ENCODE measurements at regions not wholly inside any gene's neighbourhood (a gene's known extent, or its start where the extent isn't known, plus 50 kb on each side); places are given as distances from the start of the nearest gene placed in this dataset.
"Not testable (repeated sequence)": the region's sequence is repeated elsewhere in the genome, so short reads cannot be mapped to it uniquely, and the experiment has no call there.

DNA sequence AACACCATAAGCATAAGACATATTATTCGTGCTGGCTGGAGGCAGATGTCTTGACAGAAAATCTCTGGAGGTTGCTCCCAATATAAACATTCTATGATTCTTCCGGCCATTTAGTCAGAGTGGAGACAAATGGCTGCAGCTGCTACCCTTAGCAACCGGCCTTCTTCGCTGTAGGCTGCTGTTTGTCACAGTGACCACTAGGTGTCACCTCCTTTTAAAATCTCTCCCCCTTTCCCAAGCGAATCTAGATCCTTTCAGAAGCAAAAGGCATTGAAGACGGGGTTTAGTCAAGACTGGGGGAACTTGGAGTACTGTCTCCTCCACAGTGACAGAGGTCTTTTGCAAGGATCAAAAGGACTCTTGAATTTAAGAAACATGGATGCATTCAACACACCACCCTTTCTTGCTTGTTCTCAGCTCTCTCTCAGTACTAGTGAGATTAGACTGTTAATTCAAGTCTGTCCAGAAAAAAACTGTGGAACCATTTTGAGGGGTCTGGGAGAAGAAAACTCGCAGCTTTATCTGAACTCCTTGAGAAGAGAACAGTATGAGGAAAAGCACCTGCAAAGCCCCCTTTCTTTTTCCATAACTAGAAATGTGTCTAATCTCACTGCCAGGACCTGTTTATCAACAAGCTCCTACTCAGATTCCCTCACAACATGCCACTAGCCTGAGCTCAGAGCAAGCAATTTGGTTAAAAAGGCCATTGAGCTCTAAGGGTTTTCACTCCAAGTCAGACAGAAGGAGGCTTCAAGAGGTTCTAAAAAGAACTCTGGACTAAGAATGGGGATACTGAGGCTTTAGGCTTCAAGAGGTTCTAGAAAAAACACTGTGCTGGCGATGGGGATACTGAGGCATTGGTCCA, 408.3 kb upstream of the PLXNA2 start:
- DNase-seq: no peak

DNA sequence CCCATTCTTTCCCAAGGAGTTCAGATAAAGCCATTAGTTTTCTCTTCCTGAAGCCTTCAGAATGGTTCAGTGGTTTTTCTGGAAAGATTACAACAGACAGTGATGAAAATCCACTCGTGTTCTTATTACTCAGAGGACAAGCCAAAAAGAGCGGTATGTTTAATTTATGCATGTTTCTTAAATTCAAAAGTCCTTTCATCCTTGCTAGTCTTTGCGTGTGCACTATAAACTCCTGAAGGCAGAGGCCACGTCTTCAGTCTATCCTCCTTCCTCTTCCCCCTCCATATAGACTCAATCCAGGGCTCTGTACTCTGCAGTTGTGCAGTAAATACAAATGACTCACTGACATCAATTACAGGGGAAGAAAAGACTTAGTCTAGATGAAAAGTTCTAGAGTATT, 409.2 kb upstream of the PLXNA2 start:
- no peak for DNase-seq

DNA sequence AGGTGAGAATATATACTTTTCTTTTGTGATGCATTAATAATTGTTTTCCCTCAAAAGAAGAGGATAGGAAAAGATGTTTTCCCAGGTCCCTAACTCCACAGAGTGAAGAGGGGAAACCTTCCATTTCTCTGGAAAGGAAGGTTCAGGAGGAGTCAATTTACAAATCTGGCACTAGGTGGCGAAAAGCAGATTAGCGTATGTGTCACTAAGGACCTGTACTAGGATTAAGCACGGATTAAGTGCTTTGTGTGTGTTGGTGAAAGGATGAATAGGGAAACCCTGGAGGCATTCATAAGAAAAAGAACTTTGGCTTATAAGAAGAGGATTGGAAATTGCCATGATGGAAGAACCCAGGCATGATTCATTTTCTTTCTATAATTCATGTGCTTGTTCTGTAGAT, 410.1 kb upstream of the PLXNA2 start:
- no peak for DNase-seq

DNA sequence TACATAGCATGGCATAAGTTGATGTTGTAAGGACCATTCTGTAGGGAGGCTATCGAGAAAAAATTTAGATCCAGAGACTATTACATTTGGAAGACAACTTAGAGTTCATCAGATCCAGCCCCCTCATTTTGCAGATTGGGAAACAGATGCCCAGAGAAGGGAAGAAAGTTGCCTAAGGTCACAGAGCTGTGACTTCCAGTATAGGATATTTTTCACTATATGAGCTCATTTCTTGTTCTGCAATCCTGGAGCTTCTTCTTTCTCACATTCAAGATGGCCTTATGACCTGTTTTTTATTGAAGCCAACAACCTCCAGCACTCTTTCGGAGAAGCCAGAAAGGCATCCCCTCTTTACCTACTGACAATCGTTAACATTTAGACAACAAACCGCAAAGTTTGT, 421.8 kb upstream of the PLXNA2 start:
- DNase-seq: no peak

DNA sequence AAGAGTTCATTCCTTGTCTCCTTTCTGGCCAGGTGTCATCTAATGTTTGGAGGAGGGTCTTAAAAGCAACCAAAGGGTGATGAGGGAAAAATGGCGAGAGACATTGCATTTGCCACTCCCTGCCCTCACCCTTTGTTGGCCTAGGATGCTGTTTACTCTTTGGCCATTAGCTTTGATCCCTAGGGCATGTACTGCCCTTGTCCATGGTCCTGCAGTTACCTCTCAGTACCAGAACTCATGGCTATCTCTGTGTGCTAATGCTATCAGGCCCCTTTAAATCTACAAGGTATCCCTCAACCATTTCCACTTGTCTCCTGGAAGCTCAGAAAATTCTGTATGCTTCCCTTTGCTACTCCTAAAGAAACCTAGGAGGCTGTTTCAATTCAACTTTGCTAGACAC, 424.8 kb upstream of the PLXNA2 start:
- no peak for DNase-seq

DNA sequence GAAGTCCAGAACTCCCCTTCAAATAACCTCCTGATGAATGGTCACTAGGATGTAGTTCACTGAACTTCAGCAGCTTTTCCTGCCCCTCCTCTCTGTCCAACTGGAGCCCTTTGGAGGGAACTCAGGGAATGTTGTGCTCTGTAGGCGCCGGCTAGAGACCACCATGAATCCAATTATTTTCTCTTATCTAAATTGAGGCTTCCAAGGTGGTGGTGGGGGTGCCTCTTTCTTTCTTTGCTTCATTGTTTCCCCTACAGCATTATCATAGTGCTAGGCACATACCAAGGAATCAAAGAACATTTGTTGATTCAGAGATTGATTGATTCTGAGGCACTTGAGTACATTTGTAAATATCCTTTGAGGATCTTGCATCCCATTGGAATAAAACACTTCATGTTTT, 426.6 kb upstream of the PLXNA2 start:
- DNase-seq: no peak

DNA sequence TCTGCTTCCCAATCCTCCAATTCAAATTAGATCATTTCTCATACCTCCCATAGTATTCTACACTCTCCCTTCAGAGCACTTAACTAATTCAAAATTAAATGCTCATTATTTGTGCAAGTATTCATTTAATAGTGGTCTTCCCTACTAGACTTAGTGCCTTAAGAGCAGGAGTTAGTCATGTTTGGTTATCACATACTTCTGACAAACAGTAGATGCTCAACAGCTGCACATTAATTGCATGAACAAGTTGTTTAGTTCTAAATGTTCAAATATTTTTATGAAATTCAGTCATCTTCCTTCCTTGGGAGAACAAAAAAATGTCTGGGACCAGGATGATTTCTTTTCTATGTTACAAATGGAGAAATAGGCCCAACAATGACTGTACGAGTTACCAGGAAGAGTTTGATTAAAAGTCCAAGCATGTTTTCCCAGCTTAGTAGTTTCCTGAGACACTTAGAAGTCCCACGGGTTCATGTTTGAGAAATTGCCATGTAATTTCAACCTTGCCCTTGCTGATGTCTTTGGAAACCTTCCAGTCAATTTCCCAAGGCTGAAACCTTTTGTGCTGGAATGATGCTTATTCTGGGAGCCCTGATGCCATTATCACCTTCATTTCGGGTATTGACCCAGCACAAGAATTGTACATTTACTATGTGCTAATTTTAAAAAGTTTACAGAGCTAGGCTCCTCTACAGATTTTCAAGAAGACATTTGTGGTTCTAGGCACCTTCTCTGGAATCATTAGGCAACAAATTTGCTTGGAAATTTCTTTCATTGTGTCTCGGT, 437.9 kb upstream of the PLXNA2 start:
- no peak for DNase-seq

DNA sequence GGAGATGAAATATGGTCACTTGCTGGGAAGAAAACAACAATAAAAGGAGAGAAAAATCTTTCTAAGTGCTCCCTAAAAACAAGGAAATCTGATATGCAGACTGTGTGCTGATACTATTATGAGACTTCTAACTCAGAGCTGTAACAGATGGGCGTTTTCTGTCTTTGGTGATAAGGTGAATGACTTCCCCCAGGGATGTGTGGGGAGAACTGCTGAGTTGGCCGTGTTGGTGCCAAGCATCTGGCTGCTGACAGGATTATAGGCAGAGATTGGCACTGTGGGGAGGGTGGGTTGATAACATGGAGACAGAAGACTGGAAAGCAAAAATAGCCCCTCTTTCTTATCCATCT, 438.5 kb upstream of the PLXNA2 start:
- DNase-seq: no peak

DNA sequence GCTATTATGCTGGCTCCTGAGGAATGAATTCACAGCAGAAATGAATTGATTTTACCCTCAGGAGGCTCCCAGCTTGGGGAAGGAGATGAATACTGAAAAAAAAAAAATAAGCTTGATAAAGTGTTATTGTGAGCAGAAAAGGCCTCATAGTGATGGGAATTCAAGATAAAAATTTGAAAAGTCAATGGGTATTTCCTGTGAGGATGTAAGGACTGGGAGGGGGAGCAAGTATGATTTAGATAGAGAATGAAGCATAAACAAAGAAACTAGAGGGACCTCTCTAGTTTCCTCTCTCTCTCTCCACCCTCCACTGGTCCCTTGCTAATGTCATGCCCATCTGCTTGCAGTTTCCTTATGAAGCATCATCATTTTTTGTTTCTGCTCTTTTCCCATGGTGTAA, 439.0 kb upstream of the PLXNA2 start:
- DNase-seq: no peak

DNA sequence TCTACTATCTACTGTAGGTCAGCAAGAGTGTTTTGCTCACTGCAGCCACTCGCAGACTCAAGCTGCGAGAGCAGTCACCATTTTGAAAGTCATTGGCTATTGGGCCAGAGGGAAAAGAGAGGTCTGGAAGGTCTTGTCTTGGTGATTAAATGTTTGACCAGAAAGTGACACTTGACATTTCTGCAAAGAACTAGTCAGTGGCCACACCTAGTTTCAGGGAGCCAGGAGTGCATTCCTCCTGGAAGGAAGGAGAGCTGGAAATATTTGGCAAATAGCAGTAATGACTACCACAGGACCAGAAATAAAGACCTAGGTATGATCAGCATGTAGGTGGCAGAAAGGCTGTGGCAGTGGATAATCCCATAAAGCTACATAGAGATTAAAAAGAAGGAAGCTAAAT, 440.0 kb upstream of the PLXNA2 start:
- DNase-seq: no peak

DNA sequence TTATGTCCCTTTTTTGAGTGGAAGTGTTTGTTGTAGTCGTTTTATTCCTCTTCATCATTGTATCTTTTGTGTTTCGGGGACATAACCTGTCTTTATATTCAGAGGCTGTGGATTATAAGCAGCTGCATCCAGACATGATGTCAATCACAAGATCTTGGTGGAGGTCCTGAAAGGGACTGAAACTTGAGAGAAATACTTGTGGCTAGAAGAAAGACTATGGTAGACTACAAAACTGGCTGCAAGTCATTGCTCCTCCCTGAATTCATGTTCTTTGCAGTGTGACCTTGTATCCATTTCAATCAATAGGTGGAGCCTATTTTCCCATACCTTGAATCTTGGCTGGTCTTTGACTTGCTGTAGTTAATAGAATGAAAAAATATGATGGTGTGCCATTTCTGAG, 442.4 kb upstream of the PLXNA2 start:
- DNase-seq: no peak

DNA sequence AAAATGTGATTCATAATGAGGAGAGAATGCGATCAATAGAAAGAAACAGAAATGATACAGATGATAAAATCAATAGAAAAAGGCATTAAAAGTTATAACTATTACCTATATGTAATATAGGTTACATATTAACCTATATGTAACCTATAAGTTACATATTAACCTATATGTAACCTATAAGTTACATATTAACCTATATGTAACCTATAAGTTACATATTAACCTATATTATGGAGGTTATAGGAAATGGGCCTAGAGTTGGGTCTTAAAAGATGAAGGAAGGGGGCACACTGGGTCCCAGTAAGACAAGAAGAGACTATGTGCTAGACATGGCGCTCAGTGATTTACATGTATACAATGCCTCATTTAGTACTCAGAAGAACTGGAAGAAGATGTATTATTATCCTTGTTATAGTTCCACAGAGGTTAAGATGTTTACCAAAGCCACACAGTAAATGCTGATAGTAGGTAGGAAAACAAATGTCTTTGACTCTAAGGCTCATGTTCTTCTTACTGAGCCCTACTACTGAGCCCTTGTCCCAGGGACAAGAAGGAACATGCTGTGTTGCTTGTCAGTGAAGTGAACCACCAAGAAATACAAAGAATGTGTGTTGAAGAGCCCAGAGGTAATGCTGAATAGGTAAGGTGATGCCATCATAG, 444.6 kb upstream of the PLXNA2 start:
- DNase-seq: no peak

DNA sequence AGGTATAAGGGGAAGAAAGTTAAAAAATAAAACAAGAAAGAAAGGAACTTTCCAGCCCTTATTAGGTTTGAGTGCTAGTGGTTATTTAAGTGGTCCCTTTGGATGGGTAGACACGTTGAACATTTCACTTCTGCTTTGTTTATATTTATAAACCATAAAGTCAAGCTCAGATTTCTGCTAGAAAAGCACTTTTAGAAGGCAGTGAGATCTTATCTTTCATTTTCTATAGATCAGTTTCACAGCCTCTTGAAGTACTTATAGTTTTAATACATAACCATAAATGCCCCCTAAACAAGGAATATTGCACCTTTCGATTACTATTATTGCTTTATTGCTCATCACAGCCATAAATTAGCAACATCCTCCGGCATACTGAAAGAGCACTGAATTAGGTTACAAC, 446.8 kb upstream of the PLXNA2 start:
- DNase-seq: no peak

DNA sequence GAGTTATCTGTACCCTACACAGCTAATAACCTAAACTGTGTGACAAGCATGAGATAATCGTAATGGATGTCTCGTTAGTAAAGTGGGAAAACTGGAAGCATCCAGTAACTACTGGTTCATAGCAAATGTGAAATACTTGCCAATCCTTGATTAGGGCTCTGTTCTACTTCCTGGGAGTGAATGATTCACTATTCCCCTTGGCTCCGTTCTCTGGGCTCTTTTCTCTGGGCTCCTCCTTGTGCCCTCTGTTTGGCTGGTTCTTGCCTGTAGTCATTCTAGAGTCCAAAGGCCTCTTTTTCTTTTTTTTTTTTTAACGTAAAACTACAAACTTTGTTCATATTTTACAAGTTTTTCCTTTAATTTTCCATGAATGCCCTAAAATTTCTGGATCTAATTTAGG, 465.8 kb upstream of the PLXNA2 start:
- DNase-seq: no peak

DNA sequence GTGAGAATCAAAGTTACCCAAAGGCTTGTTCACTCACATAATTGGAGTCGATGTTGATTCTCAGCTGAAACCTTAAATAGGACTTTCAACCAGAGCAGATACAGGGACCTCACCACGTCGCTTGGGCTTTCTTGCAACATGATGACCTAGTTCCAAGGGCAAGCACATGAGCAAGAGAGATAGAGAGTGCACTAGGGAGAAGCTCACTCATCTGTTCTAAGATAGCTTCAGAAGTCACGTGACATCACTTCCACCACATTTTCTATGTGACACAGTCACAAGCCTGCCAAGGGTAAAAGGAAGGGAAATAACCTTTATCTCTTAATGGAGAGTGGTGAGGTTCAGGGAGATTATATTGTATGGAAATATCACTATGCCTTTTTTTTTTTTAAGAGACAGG, 470.1 kb upstream of the PLXNA2 start:
- no peak for DNase-seq

DNA sequence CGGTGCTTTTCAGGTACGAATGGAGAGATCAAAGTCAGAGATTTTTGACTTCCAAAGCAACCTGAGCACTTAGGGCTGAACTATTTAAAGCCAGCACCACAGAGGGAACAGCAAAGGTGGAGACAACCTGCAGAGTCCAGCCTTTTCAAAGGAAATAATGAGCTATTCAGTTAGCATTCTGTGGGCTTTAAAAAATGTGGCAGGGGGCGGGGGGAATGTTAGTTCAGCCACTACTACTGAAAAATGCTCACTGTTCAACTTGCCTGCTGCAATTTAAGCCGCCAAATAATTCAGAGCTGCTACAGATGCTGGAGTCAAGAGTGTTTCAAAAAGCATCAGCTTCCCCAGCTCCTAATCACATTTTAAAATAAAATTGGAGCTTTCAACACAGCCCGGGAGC, 473.3 kb upstream of the PLXNA2 start:
- no peak for DNase-seq

DNA sequence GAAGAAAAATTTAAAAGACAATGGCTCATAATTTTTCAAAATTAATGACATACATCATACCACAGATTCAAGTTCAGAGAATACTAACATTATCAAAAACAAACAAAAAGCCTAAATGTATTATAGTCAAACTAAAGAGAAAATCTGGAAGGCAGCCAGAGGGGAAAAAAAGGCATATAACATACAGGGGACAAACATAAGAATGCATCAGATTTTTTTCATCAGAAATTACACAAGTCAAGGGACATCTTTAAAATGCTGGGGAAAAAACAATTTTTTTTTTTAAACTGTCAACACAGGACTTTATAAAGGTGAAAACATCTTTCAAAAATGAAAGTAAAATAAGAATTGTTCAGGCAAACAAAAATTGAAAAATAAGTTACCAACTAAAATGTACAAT, 478.4 kb upstream of the PLXNA2 start:
- DNase-seq: no peak

DNA sequence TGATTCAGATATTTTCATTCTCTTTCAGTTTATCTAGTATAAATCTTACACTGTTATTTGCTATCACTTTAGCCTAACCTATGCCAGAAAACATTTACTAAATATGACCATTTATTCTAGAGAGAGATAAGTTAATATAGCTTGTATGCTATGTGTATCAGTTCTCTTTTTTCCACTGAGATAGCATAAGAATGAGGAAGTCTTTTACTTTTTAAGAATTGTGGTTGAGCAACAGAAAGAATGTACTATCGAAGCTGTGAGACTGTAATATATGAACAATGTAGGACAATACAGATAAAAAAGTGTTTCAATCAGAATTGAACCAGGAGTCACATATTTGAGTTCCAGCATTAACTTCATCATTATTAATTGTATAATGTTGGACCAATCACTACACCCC, 479.9 kb upstream of the PLXNA2 start:
- no peak for DNase-seq

DNA sequence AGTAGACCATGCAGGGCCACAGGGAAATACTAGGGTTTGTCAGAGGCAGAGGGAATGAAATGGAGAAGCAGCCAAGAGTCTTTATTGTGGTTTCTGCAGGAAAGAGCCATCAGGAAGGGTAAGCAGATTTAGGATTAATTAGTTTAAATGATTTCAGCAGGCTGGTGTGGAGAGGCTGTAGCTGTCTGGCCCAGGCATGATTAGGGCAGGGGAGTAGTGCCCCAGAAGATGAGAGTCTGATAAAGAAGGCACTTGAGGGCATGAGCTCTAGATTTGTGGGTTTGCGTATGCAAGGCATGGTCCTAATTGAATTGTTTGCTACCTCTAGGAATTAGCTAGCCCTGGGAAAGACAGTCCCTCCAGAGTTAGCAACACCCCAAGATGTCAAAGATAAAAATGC, 484.6 kb upstream of the PLXNA2 start:
- no peak for DNase-seq

DNA sequence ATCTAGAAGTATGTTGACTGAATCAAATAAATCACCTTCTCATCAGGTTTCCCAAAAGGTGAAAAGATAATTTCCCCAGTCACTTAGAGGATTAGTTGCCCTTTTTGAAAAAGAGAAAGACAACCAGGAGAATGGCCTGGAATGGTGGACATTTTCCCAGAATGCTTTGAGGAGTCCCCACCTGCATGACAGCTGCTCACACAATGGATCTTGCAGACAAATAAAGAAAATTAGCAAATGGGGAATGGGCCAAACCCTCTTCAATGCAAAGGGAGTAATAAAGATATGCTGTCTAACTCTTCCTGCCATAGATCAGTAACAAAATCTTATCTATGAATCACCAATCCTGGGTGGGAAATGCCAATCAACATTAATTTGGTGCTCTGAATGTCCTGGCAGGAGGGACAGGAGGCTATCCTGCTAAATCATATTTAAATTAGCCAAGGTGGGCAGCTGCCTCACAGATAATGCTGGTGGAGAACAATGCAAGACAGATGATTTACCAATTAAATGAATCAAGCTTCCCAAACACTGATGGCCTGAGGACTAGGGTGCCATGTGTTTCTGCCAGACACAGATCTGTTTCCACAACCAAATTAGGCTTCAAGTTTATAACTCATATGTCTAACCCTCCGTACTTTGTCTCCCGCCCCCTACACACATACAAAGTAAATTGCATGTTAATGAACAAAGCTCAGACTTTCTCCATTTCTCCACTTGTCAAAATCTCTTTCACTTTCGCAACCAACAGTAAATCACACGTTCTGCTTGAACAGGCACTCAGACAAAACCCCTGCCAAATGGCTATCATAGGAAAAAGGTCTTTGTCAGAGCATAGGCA, 488.0 kb upstream of the PLXNA2 start:
- DNase-seq: no peak

DNA sequence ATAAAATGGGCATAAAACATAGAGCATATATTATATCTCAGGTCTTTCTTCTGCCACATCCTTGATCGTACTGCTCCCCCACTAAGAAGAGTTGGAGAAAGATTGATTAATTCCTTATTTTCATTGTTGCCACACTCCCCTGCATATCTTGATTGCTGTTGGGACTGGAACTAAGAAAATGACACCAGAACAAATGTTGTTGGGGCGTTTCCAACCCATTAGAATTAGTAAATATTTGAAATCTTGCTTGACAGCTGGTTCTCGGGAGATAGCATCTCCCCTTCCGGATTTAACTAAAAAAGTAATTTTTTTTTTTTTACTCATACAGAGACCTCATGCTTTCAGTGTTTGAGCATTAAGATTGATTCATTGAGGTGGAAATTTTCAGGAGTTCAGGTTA, 493.0 kb upstream of the PLXNA2 start:
- no peak for DNase-seq

DNA sequence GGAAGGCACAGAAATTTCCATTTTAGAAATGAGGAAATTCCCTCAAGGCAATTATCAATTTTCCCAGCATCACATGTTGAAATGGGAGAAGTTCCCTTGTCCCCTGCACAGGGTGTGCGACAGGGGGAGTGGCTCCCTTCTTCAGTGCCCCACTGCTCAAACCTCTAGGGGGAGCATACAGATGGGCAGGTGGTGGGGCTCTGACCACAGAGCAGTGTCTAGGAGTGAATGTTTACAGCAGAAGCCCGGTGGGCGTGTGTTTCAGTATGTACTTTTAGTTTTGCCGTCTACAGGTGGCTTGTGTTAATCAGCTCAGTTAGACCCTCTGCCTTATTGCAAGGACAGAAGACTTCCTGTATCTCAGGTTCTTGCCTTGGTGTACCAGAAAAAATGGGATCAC, 493.7 kb upstream of the PLXNA2 start:
- DNase-seq: no peak

DNA sequence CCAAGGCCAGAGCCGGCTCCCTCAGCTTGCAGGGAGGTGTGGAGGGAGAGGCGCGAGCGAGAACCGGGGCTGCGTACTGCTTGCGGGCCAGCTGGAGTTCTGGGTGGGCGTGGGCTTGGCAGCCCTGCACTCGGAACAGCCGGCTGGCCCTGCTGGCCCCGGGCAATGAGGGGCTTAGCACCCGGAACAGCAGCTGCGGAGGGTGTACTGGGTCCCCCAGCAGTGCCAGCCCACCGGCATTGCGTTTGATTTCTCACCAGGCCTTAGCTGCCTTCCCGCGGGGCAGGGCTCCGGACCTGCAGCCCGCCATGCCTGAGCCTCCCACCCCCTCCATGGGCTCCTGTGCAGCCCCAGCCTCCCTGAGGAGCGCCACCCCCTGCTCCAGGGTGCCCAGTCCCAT, 495.5 kb upstream of the PLXNA2 start:
- DNase-seq: not testable (repeated sequence)

All from activated gamma-delta T cell treated with Interleukin-2 at 50 U/mL for 16 hours (primary cell).